ENCODE measurements at regions not wholly inside any gene's neighbourhood (a gene's known extent, or its start where the extent isn't known, plus 50 kb on each side); places are given as distances from the start of the nearest gene placed in this dataset.

GRCh38 chr15:47652844-47653243 lies 64.5 kb upstream of the SEMA6D start:
- no peak overlapping the region for H2BK15ac ChIP-seq (ENCODE audit: low read depth, low read length)
- H3K27me3 ChIP-seq (ENCODE audit: insufficient read depth, low read length) = no peaks in the 10 kb centered on the region
- no CpG with 5 or more reads among the region's 2 CpGs for WGBS (ENCODE audit: extremely low coverage, insufficient read length, low lambda C conversion rate)
- H3K79me2 ChIP-seq (ENCODE audit: insufficient read depth, low read length) = no peaks in the 10 kb centered on the region
- H3K4me1 ChIP-seq (ENCODE audit: insufficient read depth, low read length) = no peaks in the 10 kb centered on the region
- H3K79me1 ChIP-seq (ENCODE audit: insufficient read depth, low read depth, low read length, poor library complexity, severe bottlenecking) = no peaks in the 10 kb centered on the region
- no peak overlapping the region for H3K9ac ChIP-seq (ENCODE audit: extremely low read depth, insufficient read length, low read length)
- no peak overlapping the region for H2AFZ ChIP-seq (ENCODE audit: low read length)
- H4K8ac ChIP-seq (replicated peaks; ENCODE audit: insufficient read length, low read depth, low read length) = no peak overlapping the region
- Mint-ChIP-seq H3K4me3 (no peak overlapping the region), H3K27ac (no peak overlapping the region), H3K27me3 (ENCODE audit: low read depth) (peaks cover 4% of the 10 kb centered on the region), H3K36me3 (ENCODE audit: insufficient read depth in 1 of 3, low read depth in 3 of 3) (no peaks in the 10 kb centered on the region), H3K9me3 (no peaks in the 10 kb centered on the region), H3K4me1 (peaks cover 5 to 9% of the 10 kb centered on the region in 2 experiments; a peak in 3 of 4 replicates)
- H2BK20ac ChIP-seq (ENCODE audit: low read depth, low read length, poor library complexity, severe bottlenecking) = no peak overlapping the region
- no peak overlapping the region for H2BK120ac ChIP-seq (ENCODE audit: low read depth, low read length, poor library complexity, severe bottlenecking)
- H4K91ac ChIP-seq (ENCODE audit: insufficient read length, low read depth, low read length) = no peak overlapping the region
- no peak overlapping the region for H3K18ac ChIP-seq (ENCODE audit: insufficient read length, low read depth, low read length)
- H2BK5ac ChIP-seq (ENCODE audit: insufficient read length, low read length) = no peak overlapping the region
- no peak overlapping the region for H3K14ac ChIP-seq (ENCODE audit: insufficient read depth, low read length)
- no peak overlapping the region for H3K23ac ChIP-seq (ENCODE audit: insufficient read length, low read depth, low read length)
- no peaks in the 10 kb centered on the region for H3K23me2 ChIP-seq (ENCODE audit: insufficient read length, low read depth, low read length, poor library complexity, severe bottlenecking)
- H4K20me1 ChIP-seq (ENCODE audit: control insufficient read depth, insufficient read depth, insufficient read length) = no peaks in the 10 kb centered on the region
- TF ChIP-seq, protein P1, sequence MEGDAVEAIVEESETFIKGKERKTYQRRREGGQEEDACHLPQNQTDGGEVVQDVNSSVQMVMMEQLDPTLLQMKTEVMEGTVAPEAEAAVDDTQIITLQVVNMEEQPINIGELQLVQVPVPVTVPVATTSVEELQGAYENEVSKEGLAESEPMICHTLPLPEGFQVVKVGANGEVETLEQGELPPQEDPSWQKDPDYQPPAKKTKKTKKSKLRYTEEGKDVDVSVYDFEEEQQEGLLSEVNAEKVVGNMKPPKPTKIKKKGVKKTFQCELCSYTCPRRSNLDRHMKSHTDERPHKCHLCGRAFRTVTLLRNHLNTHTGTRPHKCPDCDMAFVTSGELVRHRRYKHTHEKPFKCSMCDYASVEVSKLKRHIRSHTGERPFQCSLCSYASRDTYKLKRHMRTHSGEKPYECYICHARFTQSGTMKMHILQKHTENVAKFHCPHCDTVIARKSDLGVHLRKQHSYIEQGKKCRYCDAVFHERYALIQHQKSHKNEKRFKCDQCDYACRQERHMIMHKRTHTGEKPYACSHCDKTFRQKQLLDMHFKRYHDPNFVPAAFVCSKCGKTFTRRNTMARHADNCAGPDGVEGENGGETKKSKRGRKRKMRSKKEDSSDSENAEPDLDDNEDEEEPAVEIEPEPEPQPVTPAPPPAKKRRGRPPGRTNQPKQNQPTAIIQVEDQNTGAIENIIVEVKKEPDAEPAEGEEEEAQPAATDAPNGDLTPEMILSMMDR (conservative IDR thresholded peaks at IDR 0.05) = no peak
- no peak overlapping the region for H3K4ac ChIP-seq (ENCODE audit: low read depth, low read length)
- no peak overlapping the region for H3K27ac ChIP-seq (ENCODE audit: insufficient read length, low read depth, low read length)
- no peak overlapping the region for H3K56ac ChIP-seq (ENCODE audit: insufficient read length, low read depth, low read length)
- no peak overlapping the region for H3K4me2 ChIP-seq (ENCODE audit: insufficient read depth, insufficient read length, low read length)
- H4K5ac ChIP-seq (ENCODE audit: insufficient read length, low read depth, low read length) = no peak overlapping the region
- no peak for DNase-seq
- no peaks in the 10 kb centered on the region for H3K9me3 ChIP-seq (ENCODE audit: control insufficient read depth, low read depth, low read length)
- H2BK12ac ChIP-seq (ENCODE audit: insufficient read length, low read depth, low read length) = no peak overlapping the region
- H3T11ph ChIP-seq (ENCODE audit: low read length) = no peak overlapping the region
- H2AK5ac ChIP-seq (ENCODE audit: insufficient read length, low read length) = no peak overlapping the region

Data from H9 (cell line).